HepG2 (cell line): ENCODE measurements at regions not wholly inside any gene's neighbourhood (a gene's known extent, or its start where the extent isn't known, plus 50 kb on each side); places are given as distances from the start of the nearest gene placed in this dataset.

Experiments
- HDAC1 ChIP-seq: sonication (generic); formaldehyde crosslinking; IDR thresholded peaks from 2 replicates; pipeline ENCODE4 v1.5.1; 2020; ENCODE audit warnings: mild to moderate bottlenecking, missing genetic modification reagents
- HNRNPK ChIP-seq: fragments of 200-400 bp; formaldehyde crosslinking; IDR thresholded peaks from 2 replicates; pipeline ENCODE4 v1.6.1; 2018; ENCODE audit warnings: low read length, low read depth, moderate library complexity, mild to moderate bottlenecking; ENCODE audit not compliant: poor library complexity, severe bottlenecking
- KAT2B ChIP-seq: fragments of 150-350 bp; IDR thresholded peaks from 2 replicates; pipeline ENCODE4 v1.6.1; 2014; ENCODE audit warnings: low read depth, low read length, borderline replicate concordance
- KLF15 ChIP-seq: sonication (generic); formaldehyde crosslinking; IDR thresholded peaks from 2 replicates; pipeline ENCODE4 v1.8.1; 2023; ENCODE audit warnings: borderline replicate concordance, mild to moderate bottlenecking, inconsistent platforms, missing genetic modification reagents, mixed read lengths
- KLF6 ChIP-seq: IDR thresholded peaks from 2 replicates; pipeline ENCODE4 v1.8.0; 2016; ENCODE audit warnings: missing biosample characterization, missing genetic modification reagents
- MLLT10 ChIP-seq: sonication (generic); formaldehyde crosslinking; IDR thresholded peaks from 2 replicates; pipeline ENCODE4 v1.4.0; 2020; ENCODE audit warnings: missing genetic modification reagents
- MTF1 ChIP-seq: sonication (generic); formaldehyde crosslinking; IDR thresholded peaks from 2 replicates; pipeline ENCODE4 v1.5.0; 2020; ENCODE audit warnings: missing genetic modification reagents
- PRMT3 ChIP-seq: sonication (generic); formaldehyde crosslinking; IDR thresholded peaks from 2 replicates; pipeline ENCODE4 v1.8.1; 2022; ENCODE audit warnings: low read depth, mild to moderate bottlenecking, moderate library complexity, missing genetic modification reagents, borderline replicate concordance
- SRF ChIP-seq: IDR thresholded peaks from 2 replicates; pipeline ENCODE4 v1.6.1; 2011; ENCODE audit warnings: mild to moderate bottlenecking, low read depth, low read length, moderate library complexity
- STAG1 ChIP-seq: sonication (generic); formaldehyde crosslinking; IDR thresholded peaks from 2 replicates; pipeline ENCODE4 v1.4.0; 2020; ENCODE audit warnings: missing genetic modification reagents
- TCF7L2 ChIP-seq: IDR thresholded peaks from 2 replicates; pipeline ENCODE4 v1.6.1; 2011; ENCODE audit warnings: mild to moderate bottlenecking, low read depth, low read length, moderate library complexity
- YEATS4 ChIP-seq: sonication (generic); formaldehyde crosslinking; IDR thresholded peaks from 2 replicates; pipeline ENCODE4 v1.4.0; 2020; ENCODE audit warnings: missing genetic modification reagents, borderline replicate concordance
- ZBTB25 ChIP-seq: IDR thresholded peaks from 2 replicates; pipeline ENCODE4 v1.6.1; 2018; ENCODE audit warnings: missing genetic modification reagents
- ZNF747 ChIP-seq: sonication (generic); formaldehyde crosslinking; IDR thresholded peaks from 2 replicates; pipeline ENCODE4 v1.8.1; 2023; ENCODE audit warnings: missing genetic modification reagents, mild to moderate bottlenecking, borderline replicate concordance
- ZNF770 ChIP-seq: sonication (generic); formaldehyde crosslinking; IDR thresholded peaks from 2 replicates; pipeline ENCODE4 v1.5.0; 2020; ENCODE audit warnings: mild to moderate bottlenecking, missing genetic modification reagents
- ZNF792 ChIP-seq: IDR thresholded peaks from 2 replicates; pipeline ENCODE4 v1.6.1; 2016
- ZSCAN9 ChIP-seq: IDR thresholded peaks from 2 replicates; pipeline ENCODE4 v1.6.1; 2016; ENCODE audit warnings: borderline replicate concordance
- TF ChIP-seq, protein P1 (sequence below): sonication (generic); formaldehyde crosslinking; IDR thresholded peaks from 2 replicates; pipeline ENCODE4 v1.8.1; 2022; ENCODE audit warnings: low read depth, mild to moderate bottlenecking, missing genetic modification reagents
- TF ChIP-seq, protein P2 (sequence below): sonication (generic); formaldehyde crosslinking; IDR thresholded peaks from 2 replicates; pipeline ENCODE4 v1.4.0; 2020; ENCODE audit warnings: mild to moderate bottlenecking, missing genetic modification reagents

DNA sequence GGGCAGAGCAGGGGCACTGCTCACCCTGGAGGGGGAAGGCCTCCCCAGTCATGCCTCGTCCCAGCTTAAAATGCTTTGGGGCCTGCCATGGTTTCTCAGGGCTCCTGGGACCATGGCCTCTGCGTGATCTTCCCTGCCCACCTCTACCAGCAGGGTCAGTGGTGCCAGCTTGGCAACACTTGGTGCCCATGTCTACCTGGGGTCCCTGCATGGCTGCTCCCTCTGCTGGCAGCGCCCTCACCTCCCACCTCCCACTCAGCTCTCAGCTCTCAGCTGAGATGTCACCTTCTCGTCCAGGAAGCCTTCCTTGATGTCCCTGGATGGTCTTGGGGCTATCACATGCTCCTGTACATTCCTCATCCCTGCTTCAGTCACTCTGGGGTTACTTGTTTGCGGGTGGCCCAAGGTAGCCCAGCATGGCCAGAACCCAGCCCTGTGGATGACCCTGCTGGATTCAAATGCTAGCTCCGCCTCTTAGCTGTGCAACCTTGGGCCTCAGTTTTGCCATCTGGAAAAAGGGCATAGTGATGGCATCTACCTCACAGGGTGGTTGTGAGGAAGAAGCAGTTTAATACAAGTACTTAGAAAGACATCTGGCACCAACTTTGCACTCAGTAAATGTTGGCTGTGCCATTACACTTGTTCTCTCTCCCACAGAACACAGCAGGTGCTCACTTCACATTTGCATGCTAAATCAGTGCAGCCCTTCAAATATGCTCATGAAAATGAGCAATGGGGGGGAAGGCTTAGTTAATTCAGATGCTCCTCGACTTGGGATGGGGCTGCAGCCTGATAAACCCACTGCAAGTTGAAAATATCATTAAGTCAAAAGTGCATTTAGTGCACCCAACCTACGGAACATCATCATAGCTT lies 53.5 kb upstream of the PTPN1 start (continued):
- TF ChIP-seq ZBTB25 (CRISPR knock-in tag) (no peak), ZSCAN9 (CRISPR knock-in tag) (no peak), ZNF747 (CRISPR knock-in tag) (no peak), STAG1 (CRISPR knock-in tag) (peak; percentile 55), HDAC1 (peak; percentile 55), HNRNPK (no peak), PRMT3 (no peak), YEATS4 (CRISPR knock-in tag) (no peak), ZNF792 (CRISPR knock-in tag) (no peak), KLF6 (CRISPR knock-in tag) (no peak), TCF7L2 (no peak), KLF15 (no peak), MLLT10 (CRISPR knock-in tag) (no peak), SRF (no peak), ZNF770 (CRISPR knock-in tag) (no peak), KAT2B (no peak), MTF1 (no peak)
- TF ChIP-seq, protein P1, sequence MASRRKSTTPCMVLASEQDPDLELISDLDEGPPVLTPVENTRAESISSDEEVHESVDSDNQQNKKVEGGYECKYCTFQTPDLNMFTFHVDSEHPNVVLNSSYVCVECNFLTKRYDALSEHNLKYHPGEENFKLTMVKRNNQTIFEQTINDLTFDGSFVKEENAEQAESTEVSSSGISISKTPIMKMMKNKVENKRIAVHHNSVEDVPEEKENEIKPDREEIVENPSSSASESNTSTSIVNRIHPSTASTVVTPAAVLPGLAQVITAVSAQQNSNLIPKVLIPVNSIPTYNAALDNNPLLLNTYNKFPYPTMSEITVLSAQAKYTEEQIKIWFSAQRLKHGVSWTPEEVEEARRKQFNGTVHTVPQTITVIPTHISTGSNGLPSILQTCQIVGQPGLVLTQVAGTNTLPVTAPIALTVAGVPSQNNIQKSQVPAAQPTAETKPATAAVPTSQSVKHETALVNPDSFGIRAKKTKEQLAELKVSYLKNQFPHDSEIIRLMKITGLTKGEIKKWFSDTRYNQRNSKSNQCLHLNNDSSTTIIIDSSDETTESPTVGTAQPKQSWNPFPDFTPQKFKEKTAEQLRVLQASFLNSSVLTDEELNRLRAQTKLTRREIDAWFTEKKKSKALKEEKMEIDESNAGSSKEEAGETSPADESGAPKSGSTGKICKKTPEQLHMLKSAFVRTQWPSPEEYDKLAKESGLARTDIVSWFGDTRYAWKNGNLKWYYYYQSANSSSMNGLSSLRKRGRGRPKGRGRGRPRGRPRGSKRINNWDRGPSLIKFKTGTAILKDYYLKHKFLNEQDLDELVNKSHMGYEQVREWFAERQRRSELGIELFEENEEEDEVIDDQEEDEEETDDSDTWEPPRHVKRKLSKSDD (CRISPR knock-in tag): 0 out of 2 replicates have a peak, but pooled peaks have one; percentile 42
- TF ChIP-seq, protein P2, sequence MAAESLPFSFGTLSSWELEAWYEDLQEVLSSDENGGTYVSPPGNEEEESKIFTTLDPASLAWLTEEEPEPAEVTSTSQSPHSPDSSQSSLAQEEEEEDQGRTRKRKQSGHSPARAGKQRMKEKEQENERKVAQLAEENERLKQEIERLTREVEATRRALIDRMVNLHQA (CRISPR knock-in tag): no peak
